ENCODE measurements at regions not wholly inside any gene's neighbourhood (a gene's known extent, or its start where the extent isn't known, plus 50 kb on each side); places are given as distances from the start of the nearest gene placed in this dataset.

GRCh38 chr12:125983784-125984500 is 918.7 kb downstream of the AACS start:
- Histone ChIP-seq H3K27me3 (peaks cover 7% of the 10 kb centered on the region), H3K27ac (no peak overlapping the region), H3K36me3 (replicated peaks in 1 of 2) (no peaks in the 10 kb centered on the region), H3K4me3 (no peak overlapping the region), H3K9me3 (replicated peaks in 1 of 3) (no peaks in the 10 kb centered on the region), H3K4me1 (replicated peaks in 1 of 2) (no peaks in the 10 kb centered on the region)
- intact Hi-C loops (cut with DNase I) = no loop called here
- TF ChIP-seq POLR2A (IDR thresholded peaks at IDR 0.05) (no peak), CTCF (IDR thresholded peaks at IDR 0.05) (no peak)
- DNase-seq = no peak
- 0 to 3% (median 2%) methylated on average over 5 to 14 of the region's 14 CpGs for WGBS, 4 donors

DNA sequence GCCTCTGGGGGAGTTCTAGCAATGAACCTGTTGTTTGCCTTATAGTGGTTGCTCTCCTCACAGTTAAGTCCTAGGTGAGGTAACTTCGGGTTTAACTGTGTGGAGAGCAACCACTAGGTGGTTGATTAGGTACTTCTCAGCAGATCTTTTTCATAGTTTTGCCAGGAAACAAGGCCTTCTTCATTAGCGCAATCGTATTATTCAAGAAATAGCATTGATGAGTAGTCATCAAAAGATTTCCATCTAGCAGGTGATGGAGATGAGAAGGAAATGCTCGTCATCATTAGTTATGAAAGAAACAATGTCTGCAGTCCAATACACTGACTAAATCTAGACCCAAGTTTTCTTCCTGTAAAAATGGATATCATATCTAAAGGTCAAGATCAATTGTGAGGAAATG is 923.3 kb downstream of the AACS start:
- 77 to 85% (median 81%) methylated on average over 4 of the region's 4 CpGs for whole genome bisulfite sequencing, 4 donors
- intact Hi-C loops (cut with DNase I) = no loop called here
- Histone ChIP-seq H3K36me3 (replicated peaks in 1 of 2) (no peaks in the 10 kb centered on the region), H3K27ac (no peak overlapping the region), H3K4me3 (no peak overlapping the region), H3K9me3 (replicated peaks in 1 of 3) (no peaks in the 10 kb centered on the region), H3K27me3 (no peaks in the 10 kb centered on the region), H3K4me1 (replicated peaks in 1 of 2) (no peaks in the 10 kb centered on the region)
- no peak for DNase-seq
- TF ChIP-seq CTCF (IDR thresholded peaks at IDR 0.05) = no peak

GRCh38 chr12:125989696-125990095 is 924.5 kb downstream of the AACS start:
- H3K27ac ChIP-seq = no peak overlapping the region
- no peaks in the 10 kb centered on the region for H3K9me3 ChIP-seq (replicated peaks in 1 of 3)
- no peaks in the 10 kb centered on the region for H3K36me3 ChIP-seq (replicated peaks in 1 of 2)
- H3K27me3 ChIP-seq = no peaks in the 10 kb centered on the region
- WGBS, 4 donors = 66 to 69% (median 68%) methylated on average over 2 of the region's 2 CpGs
- no peaks in the 10 kb centered on the region for H3K4me1 ChIP-seq (replicated peaks in 1 of 2)
- DNase-seq = no peak
- intact Hi-C loops (cut with DNase I) = no loop called here
- H3K4me3 ChIP-seq = no peak overlapping the region
- TF ChIP-seq CTCF (IDR thresholded peaks at IDR 0.05) (no peak), POLR2A (IDR thresholded peaks at IDR 0.05) (no peak)

GRCh38 chr12:125996443-125996842 is 931.2 kb downstream of the AACS start:
- Histone ChIP-seq H3K4me1 (replicated peaks in 1 of 2) (no peaks in the 10 kb centered on the region), H3K27ac (no peak overlapping the region), H3K27me3 (no peaks in the 10 kb centered on the region), H3K36me3 (replicated peaks in 1 of 2) (no peaks in the 10 kb centered on the region), H3K4me3 (no peak overlapping the region), H3K9me3 (replicated peaks in 1 of 3) (no peaks in the 10 kb centered on the region)
- WGBS, 4 donors = 51 to 65% (median 58%) methylated on average over 4 of the region's 4 CpGs
- no peak for DNase-seq
- intact Hi-C loops (cut with DNase I) = no loop called here
- TF ChIP-seq CTCF (IDR thresholded peaks at IDR 0.05) = no peak
- TF ChIP-seq POLR2A (IDR thresholded peaks at IDR 0.05) = no peak

All from adrenal gland (tissue), 9 donors.